Tibial nerve (tissue), 4 donors: ENCODE measurements at regions not wholly inside any gene's neighbourhood (a gene's known extent, or its start where the extent isn't known, plus 50 kb on each side); places are given as distances from the start of the nearest gene placed in this dataset.

Experiments
- DNase-seq, 2 donors: peaks; one replicate each; pipeline ENCODE4 v3.0.0-alpha.2; 2019; ENCODE audit warnings: low spot score in 2 of 2
- H3K27ac ChIP-seq, 4 donors: fragments of 200-600 bp; sonication (generic) in 3 of 4; one replicate each; pipeline ENCODE4 v1.5.1; 2017 to 2019; ENCODE audit warnings: mild to moderate bottlenecking in 1 of 4
- H3K27me3 ChIP-seq, 2 donors: fragments of 200-600 bp; sonication (generic) in 1 of 2; one replicate each; pipeline versions ENCODE4 v1.5.1 to v1.6.0; 2017 to 2019
- H3K36me3 ChIP-seq, 3 donors: fragments of 200-600 bp; sonication (generic); one replicate each; pipeline ENCODE4 v1.5.1; 2018 to 2019
- H3K4me1 ChIP-seq, 4 donors: fragments of 200-600 bp; sonication (generic) in 3 of 4; one replicate each; pipeline ENCODE4 v1.5.1; 2017 to 2019
- H3K4me3 ChIP-seq, 4 donors: fragments of 200-600 bp; sonication (generic) in 3 of 4; one replicate each; pipeline ENCODE4 v1.5.1; 2017 to 2019; ENCODE audit warnings: mild to moderate bottlenecking in 1 of 4, moderate library complexity in 1 of 4
- H3K9me3 ChIP-seq, 4 donors: fragments of 200-600 bp; sonication (generic) in 3 of 4; one replicate each; pipeline ENCODE4 v1.5.1; 2017 to 2019
- CTCF ChIP-seq, 5 experiments: fragments of 200-600 bp in 3 of 5; fragments of 450-650 bp in 2 of 5; sonication (generic) in 3 of 5; IDR thresholded peaks; one replicate each; pipeline ENCODE4 v1.5.1; 2016 to 2019; ENCODE audit warnings: antibody characterized with exemption in 5 of 5, mild to moderate bottlenecking in 3 of 5, moderate library complexity in 2 of 5
- EP300 ChIP-seq, 2 donors: sonication (generic); formaldehyde crosslinking; IDR thresholded peaks; one replicate each; pipeline ENCODE4 v1.6.1; 2017; ENCODE audit warnings: antibody characterized with exemption in 2 of 2, mild to moderate bottlenecking in 1 of 2
- POLR2A ChIP-seq, 2 donors: fragments of 450-650 bp; IDR thresholded peaks; one replicate each; pipeline ENCODE4 v1.6.1; 2017; ENCODE audit warnings: antibody characterized with exemption in 2 of 2, mild to moderate bottlenecking in 2 of 2, moderate library complexity in 2 of 2
- WGBS, 2 donors: methylation state at CpG; one replicate each; pipeline ENCODE4 v1.1.5; 2018; 5-methylcytosine and 5-hydroxymethylcytosine counted together

- Histone ChIP-seq H3K4me3 (no peak overlapping the region), H3K27ac (no peak overlapping the region), H3K27me3 (no peaks in the 10 kb centered on the region), H3K4me1 (no peaks in the 10 kb centered on the region), H3K36me3 (no peaks in the 10 kb centered on the region), H3K9me3 (peaks cover 0 to 8% (median 2%) of the 10 kb centered on the region in 4 donors)
- no peak for DNase-seq
- 33 to 35% methylated on average over 7 of the region's 7 CpGs for WGBS, 2 donors
- TF ChIP-seq POLR2A (IDR thresholded peaks at IDR 0.05) (no peak), CTCF (IDR thresholded peaks at IDR 0.05) (no peak), EP300 (IDR thresholded peaks at IDR 0.05) (no peak)
These were observed 339.3 kb downstream of the DRD1 start for GRCh38 chr5:175104677-175105076.

- whole genome bisulfite sequencing, 2 donors: 28 to 36% methylated on average over 4 of the region's 4 CpGs
- DNase-seq: no peak
These were observed 340.2 kb downstream of the DRD1 start for GRCh38 chr5:175103746-175104145.

GRCh38 chr5:175102717-175103116, 341.3 kb downstream of the DRD1 start:
- H3K9me3 ChIP-seq: no peaks in the 10 kb centered on the region
- H3K4me3 ChIP-seq: no peak overlapping the region
- H3K4me1 ChIP-seq: no peaks in the 10 kb centered on the region
- no peaks in the 10 kb centered on the region for H3K36me3 ChIP-seq
- H3K27ac ChIP-seq: no peak overlapping the region
- H3K27me3 ChIP-seq: no peaks in the 10 kb centered on the region
- no peak for DNase-seq
- TF ChIP-seq POLR2A (IDR thresholded peaks at IDR 0.05): no peak
- no peak for TF ChIP-seq EP300 (IDR thresholded peaks at IDR 0.05)
- TF ChIP-seq CTCF (IDR thresholded peaks at IDR 0.05): no peak

More at GRCh38 chr5:175103746-175104145, 340.2 kb downstream of the DRD1 start:
- no peak overlapping the region for H3K27ac ChIP-seq
- H3K4me1 ChIP-seq: no peaks in the 10 kb centered on the region
- no peaks in the 10 kb centered on the region for H3K27me3 ChIP-seq
- no peaks in the 10 kb centered on the region for H3K36me3 ChIP-seq
- H3K4me3 ChIP-seq: no peak overlapping the region
- no peak for TF ChIP-seq POLR2A (IDR thresholded peaks at IDR 0.05)
- TF ChIP-seq EP300 (IDR thresholded peaks at IDR 0.05): no peak
- TF ChIP-seq CTCF (IDR thresholded peaks at IDR 0.05): no peak
- no peaks in the 10 kb centered on the region for H3K9me3 ChIP-seq

DNA sequence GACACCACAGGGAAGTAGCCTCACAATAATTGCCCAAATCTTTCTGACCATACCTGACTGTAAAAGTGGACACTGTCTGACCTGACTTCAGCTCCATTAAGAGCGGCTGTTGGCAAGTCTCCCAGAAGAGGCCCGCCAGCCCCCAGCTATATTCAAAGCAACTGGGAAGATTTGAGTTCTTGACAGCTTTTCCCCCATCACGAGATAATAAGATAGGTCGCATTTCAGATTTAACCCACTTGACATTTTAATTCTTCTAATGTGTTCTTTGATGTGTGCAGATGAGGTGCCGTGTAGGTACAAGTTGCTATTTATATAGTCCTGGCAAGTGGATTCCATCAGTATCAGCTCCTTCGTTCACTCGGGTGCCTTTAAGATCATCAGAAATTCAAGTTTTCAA, 345.7 kb downstream of the DRD1 start:
- H3K27ac ChIP-seq: no peak overlapping the region
- DNase-seq: no peak
- H3K4me1 ChIP-seq: no peaks in the 10 kb centered on the region
- H3K9me3 ChIP-seq: peaks cover 0 to 4% (median 0%) of the 10 kb centered on the region in 4 donors
- no peak for TF ChIP-seq EP300 (IDR thresholded peaks at IDR 0.05)
- TF ChIP-seq CTCF (IDR thresholded peaks at IDR 0.05): no peak
- TF ChIP-seq POLR2A (IDR thresholded peaks at IDR 0.05): no peak
- H3K36me3 ChIP-seq: no peaks in the 10 kb centered on the region
- H3K4me3 ChIP-seq: no peak overlapping the region
- 68 to 78% methylated on average over 7 of the region's 7 CpGs for WGBS, 2 donors
- no peaks in the 10 kb centered on the region for H3K27me3 ChIP-seq

GRCh38 chr5:175096469-175097165, 347.4 kb downstream of the DRD1 start:
- Histone ChIP-seq H3K36me3 (no peaks in the 10 kb centered on the region), H3K4me3 (no peak overlapping the region), H3K9me3 (peaks cover 0 to 4% (median 0%) of the 10 kb centered on the region in 4 donors), H3K4me1 (no peaks in the 10 kb centered on the region), H3K27me3 (no peaks in the 10 kb centered on the region), H3K27ac (no peak overlapping the region)
- TF ChIP-seq POLR2A (IDR thresholded peaks at IDR 0.05): no peak
- no peak for TF ChIP-seq CTCF (IDR thresholded peaks at IDR 0.05)
- no peak for TF ChIP-seq EP300 (IDR thresholded peaks at IDR 0.05)
- WGBS, 2 donors: 70 to 76% methylated on average over 12 of the region's 12 CpGs
- no peak for DNase-seq
